ENCODE measurements at regions not wholly inside any gene's neighbourhood (a gene's known extent, or its start where the extent isn't known, plus 50 kb on each side); places are given as distances from the start of the nearest gene placed in this dataset.

GRCh38 chr3:5324780-5325179, 137.3 kb downstream of the EDEM1 start:
- no peak overlapping the region for H3K4me3 ChIP-seq (ENCODE audit: low read length)
- no peak for DNase-seq
- H3K4me1 ChIP-seq (ENCODE audit: insufficient read depth, low read length): no peaks in the 10 kb centered on the region
- H3K27me3 Mint-ChIP-seq: peaks cover 12 to 50% of the 10 kb centered on the region in 2 donors
- ChIA-PET CTCF (no interaction called here), POLR2A (no interaction called here)
- H3K36me3 ChIP-seq (ENCODE audit: insufficient read depth, low read length): no peaks in the 10 kb centered on the region
- no peak overlapping the region for H3K27ac Mint-ChIP-seq
- no peaks in the 10 kb centered on the region for H3K27me3 ChIP-seq (ENCODE audit: insufficient read depth, low read length, poor library complexity, severe bottlenecking)
- H3K27ac ChIP-seq (ENCODE audit: low read depth, low read length): no peak overlapping the region
- H3K4me1 Mint-ChIP-seq: no peaks in the 10 kb centered on the region
- H3K9me3 ChIP-seq (ENCODE audit: low read length): no peaks in the 10 kb centered on the region
- H3K4me3 Mint-ChIP-seq: no peak overlapping the region
- peaks cover 0 to 7% (median 3%) of the 10 kb centered on the region in 5 donors for H3K9me3 Mint-ChIP-seq
- peaks cover 0 to 10% (median 0%) of the 10 kb centered on the region in 3 donors for H3K36me3 Mint-ChIP-seq

- CTCF ChIA-PET: no interaction called here
- Histone ChIP-seq H3K9me3 (ENCODE audit: low read length) (no peaks in the 10 kb centered on the region), H3K27ac (ENCODE audit: low read depth, low read length) (no peak overlapping the region), H3K27me3 (ENCODE audit: insufficient read depth, low read length, poor library complexity, severe bottlenecking) (no peaks in the 10 kb centered on the region), H3K36me3 (ENCODE audit: insufficient read depth, low read length) (no peaks in the 10 kb centered on the region), H3K4me3 (ENCODE audit: low read length) (no peak overlapping the region), H3K4me1 (ENCODE audit: insufficient read depth, low read length) (no peaks in the 10 kb centered on the region)
- H3K27ac Mint-ChIP-seq: no peak overlapping the region
- no peak for DNase-seq
- POLR2A ChIA-PET: no interaction called here
- peaks cover 0 to 10% (median 0%) of the 10 kb centered on the region in 3 donors for H3K36me3 Mint-ChIP-seq
- peaks cover 0 to 4% (median 3%) of the 10 kb centered on the region in 5 donors for H3K9me3 Mint-ChIP-seq
- H3K4me3 Mint-ChIP-seq: no peak overlapping the region
- no peaks in the 10 kb centered on the region for H3K4me1 Mint-ChIP-seq
- peaks cover 11 to 32% of the 10 kb centered on the region in 2 donors for H3K27me3 Mint-ChIP-seq
Measured at GRCh38 chr3:5330152-5330810, 142.8 kb downstream of the EDEM1 start.

GRCh38 chr3:5331567-5332269, 144.2 kb downstream of the EDEM1 start:
- H3K9me3 Mint-ChIP-seq: peaks cover 0 to 4% (median 2%) of the 10 kb centered on the region in 5 donors
- no peaks in the 10 kb centered on the region for H3K36me3 ChIP-seq (ENCODE audit: insufficient read depth, low read length)
- H3K27me3 ChIP-seq (ENCODE audit: insufficient read depth, low read length, poor library complexity, severe bottlenecking): no peaks in the 10 kb centered on the region
- H3K9me3 ChIP-seq (ENCODE audit: low read length): no peaks in the 10 kb centered on the region
- no peaks in the 10 kb centered on the region for H3K4me1 Mint-ChIP-seq
- peaks cover 0 to 4% (median 0%) of the 10 kb centered on the region in 3 donors for H3K36me3 Mint-ChIP-seq
- POLR2A ChIA-PET: no interaction called here
- no peak overlapping the region for H3K27ac Mint-ChIP-seq
- no peak for DNase-seq
- H3K4me3 Mint-ChIP-seq: no peak overlapping the region
- no peak overlapping the region for H3K4me3 ChIP-seq (ENCODE audit: low read length)
- peaks cover 7 to 19% of the 10 kb centered on the region in 2 donors for H3K27me3 Mint-ChIP-seq
- H3K27ac ChIP-seq (ENCODE audit: low read depth, low read length): no peak overlapping the region
- H3K4me1 ChIP-seq (ENCODE audit: insufficient read depth, low read length): no peaks in the 10 kb centered on the region
- CTCF ChIA-PET: no interaction called here

GRCh38 chr3:5332270-5332956, 144.9 kb downstream of the EDEM1 start:
- H3K4me3 Mint-ChIP-seq: no peak overlapping the region
- peaks cover 7 to 17% of the 10 kb centered on the region in 2 donors for H3K27me3 Mint-ChIP-seq
- Histone ChIP-seq H3K27ac (ENCODE audit: low read depth, low read length) (no peak overlapping the region), H3K36me3 (ENCODE audit: insufficient read depth, low read length) (no peaks in the 10 kb centered on the region), H3K4me1 (ENCODE audit: insufficient read depth, low read length) (no peaks in the 10 kb centered on the region), H3K27me3 (ENCODE audit: insufficient read depth, low read length, poor library complexity, severe bottlenecking) (no peaks in the 10 kb centered on the region), H3K9me3 (ENCODE audit: low read length) (no peaks in the 10 kb centered on the region), H3K4me3 (ENCODE audit: low read length) (no peak overlapping the region)
- CTCF ChIA-PET: no interaction called here
- POLR2A ChIA-PET: no interaction called here
- no peaks in the 10 kb centered on the region for H3K4me1 Mint-ChIP-seq
- no peak overlapping the region for H3K27ac Mint-ChIP-seq
- peaks cover 0 to 4% (median 0%) of the 10 kb centered on the region in 5 donors for H3K9me3 Mint-ChIP-seq
- no peak for DNase-seq
- no peaks in the 10 kb centered on the region for H3K36me3 Mint-ChIP-seq

DNA sequence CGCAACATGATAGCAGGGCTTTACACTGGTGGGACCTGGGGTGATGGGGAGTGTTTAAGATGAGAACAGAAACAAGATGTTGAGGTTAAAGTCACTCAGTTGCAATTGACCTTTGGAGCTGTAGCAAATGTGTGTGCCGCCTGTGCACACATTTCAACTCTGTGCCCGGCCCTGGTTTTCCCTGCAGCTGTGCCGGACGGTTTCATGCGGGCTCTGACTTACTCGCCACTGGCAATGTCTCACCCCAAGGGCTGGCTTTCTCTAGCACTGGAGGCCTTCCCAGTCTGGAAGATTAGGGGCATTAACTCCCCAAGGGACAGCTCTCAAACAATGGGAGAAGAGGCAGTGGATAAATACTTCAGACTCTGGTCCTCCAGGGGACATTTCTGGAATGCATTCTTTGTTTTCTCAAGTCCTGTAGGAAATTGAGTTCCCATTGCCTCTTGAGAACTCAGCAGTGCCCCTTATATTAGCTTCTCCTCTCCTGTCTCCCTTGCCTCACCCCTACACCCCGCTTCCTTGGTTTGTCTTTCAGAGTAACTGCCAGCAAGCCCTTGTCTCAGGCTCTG, 152.5 kb downstream of the EDEM1 start:
- H3K27ac ChIP-seq (ENCODE audit: low read depth, low read length): no peak overlapping the region
- H3K9me3 Mint-ChIP-seq: no peaks in the 10 kb centered on the region
- no peak overlapping the region for H3K27ac Mint-ChIP-seq
- DNase-seq: no peak
- POLR2A ChIA-PET: no interaction called here
- H3K4me3 Mint-ChIP-seq: no peak overlapping the region
- H3K4me3 ChIP-seq (ENCODE audit: low read length): no peak overlapping the region
- peaks cover 4 to 13% of the 10 kb centered on the region in 2 donors for H3K27me3 Mint-ChIP-seq
- no peaks in the 10 kb centered on the region for H3K4me1 Mint-ChIP-seq
- no peaks in the 10 kb centered on the region for H3K36me3 Mint-ChIP-seq
- no peaks in the 10 kb centered on the region for H3K27me3 ChIP-seq (ENCODE audit: insufficient read depth, low read length, poor library complexity, severe bottlenecking)
- H3K4me1 ChIP-seq (ENCODE audit: insufficient read depth, low read length): no peaks in the 10 kb centered on the region
- no peaks in the 10 kb centered on the region for H3K36me3 ChIP-seq (ENCODE audit: insufficient read depth, low read length)
- CTCF ChIA-PET: no interaction called here
- no peaks in the 10 kb centered on the region for H3K9me3 ChIP-seq (ENCODE audit: low read length)

DNA sequence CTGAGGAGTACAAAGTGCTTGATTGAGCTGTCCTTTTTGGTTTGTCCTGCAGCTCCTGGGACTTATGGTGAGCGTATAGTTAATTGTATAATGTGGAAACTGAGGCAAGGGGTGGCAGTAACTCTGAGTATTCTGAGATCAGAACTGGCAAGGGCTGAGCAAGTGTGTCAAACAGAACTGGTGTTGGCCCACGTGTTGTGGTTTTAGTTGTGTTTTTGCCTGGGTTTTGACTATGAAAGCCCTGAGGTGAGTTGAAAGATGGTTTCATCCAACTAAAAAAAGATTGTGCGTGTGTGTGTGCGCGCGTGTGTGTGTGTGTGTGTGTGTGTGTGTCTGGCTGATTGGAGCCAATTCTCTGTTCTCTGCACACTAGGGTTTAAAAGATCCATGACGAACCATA, 154.1 kb downstream of the EDEM1 start:
- Histone ChIP-seq H3K36me3 (ENCODE audit: insufficient read depth, low read length) (no peaks in the 10 kb centered on the region), H3K27ac (ENCODE audit: low read depth, low read length) (no peak overlapping the region), H3K4me1 (ENCODE audit: insufficient read depth, low read length) (no peaks in the 10 kb centered on the region), H3K27me3 (ENCODE audit: insufficient read depth, low read length, poor library complexity, severe bottlenecking) (no peaks in the 10 kb centered on the region), H3K9me3 (ENCODE audit: low read length) (no peaks in the 10 kb centered on the region), H3K4me3 (ENCODE audit: low read length) (no peak overlapping the region)
- Mint-ChIP-seq H3K9me3 (no peaks in the 10 kb centered on the region), H3K4me1 (no peaks in the 10 kb centered on the region), H3K27ac (no peak overlapping the region), H3K36me3 (no peaks in the 10 kb centered on the region), H3K4me3 (no peak overlapping the region), H3K27me3 (peaks cover 3 to 21% of the 10 kb centered on the region in 2 donors)
- DNase-seq: no peak
- ChIA-PET CTCF (no interaction called here), POLR2A (no interaction called here)

- H3K27me3 Mint-ChIP-seq: peaks cover 5 to 21% of the 10 kb centered on the region in 2 donors
- Histone ChIP-seq H3K4me3 (ENCODE audit: low read length) (no peak overlapping the region), H3K36me3 (ENCODE audit: insufficient read depth, low read length) (no peaks in the 10 kb centered on the region), H3K27ac (ENCODE audit: low read depth, low read length) (no peak overlapping the region), H3K9me3 (ENCODE audit: low read length) (no peaks in the 10 kb centered on the region), H3K4me1 (ENCODE audit: insufficient read depth, low read length) (no peaks in the 10 kb centered on the region), H3K27me3 (ENCODE audit: insufficient read depth, low read length, poor library complexity, severe bottlenecking) (no peaks in the 10 kb centered on the region)
- H3K9me3 Mint-ChIP-seq: no peaks in the 10 kb centered on the region
- H3K27ac Mint-ChIP-seq: no peak overlapping the region
- no peak for DNase-seq
- H3K36me3 Mint-ChIP-seq: no peaks in the 10 kb centered on the region
- ChIA-PET CTCF (no interaction called here), POLR2A (no interaction called here)
- H3K4me1 Mint-ChIP-seq: no peaks in the 10 kb centered on the region
- no peak overlapping the region for H3K4me3 Mint-ChIP-seq
Measured at GRCh38 chr3:5343459-5343858, 156.0 kb downstream of the EDEM1 start.

DNA sequence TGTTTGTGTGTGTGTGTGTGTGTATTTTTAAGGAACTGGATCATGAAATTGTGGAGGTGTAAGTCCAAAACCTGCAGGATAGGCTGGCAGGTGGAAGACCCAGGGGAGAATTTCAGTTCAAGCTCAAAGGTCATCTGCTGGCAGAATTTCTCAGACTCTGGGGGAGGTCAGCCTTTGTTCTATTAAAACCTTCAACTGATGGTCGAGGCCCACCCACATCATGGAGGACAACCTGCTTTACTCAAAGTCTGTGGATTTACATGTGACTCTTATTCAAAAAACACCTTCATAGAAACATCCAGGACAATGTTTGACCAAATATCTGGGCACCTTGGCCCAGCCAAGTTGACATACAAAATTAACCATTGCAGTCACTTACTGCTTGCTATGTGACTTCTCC, 157.2 kb downstream of the EDEM1 start:
- CTCF ChIA-PET: no interaction called here
- Mint-ChIP-seq H3K9me3 (peaks cover 0 to 2% (median 0%) of the 10 kb centered on the region in 5 donors), H3K27me3 (peaks cover 5 to 21% of the 10 kb centered on the region in 2 donors), H3K4me1 (no peaks in the 10 kb centered on the region), H3K4me3 (no peak overlapping the region), H3K27ac (no peak overlapping the region), H3K36me3 (no peaks in the 10 kb centered on the region)
- H3K9me3 ChIP-seq (ENCODE audit: low read length): no peaks in the 10 kb centered on the region
- no peaks in the 10 kb centered on the region for H3K27me3 ChIP-seq (ENCODE audit: insufficient read depth, low read length, poor library complexity, severe bottlenecking)
- DNase-seq: no peak
- POLR2A ChIA-PET: no interaction called here
- no peak overlapping the region for H3K4me3 ChIP-seq (ENCODE audit: low read length)
- H3K36me3 ChIP-seq (ENCODE audit: insufficient read depth, low read length): no peaks in the 10 kb centered on the region
- no peak overlapping the region for H3K27ac ChIP-seq (ENCODE audit: low read depth, low read length)
- H3K4me1 ChIP-seq (ENCODE audit: insufficient read depth, low read length): no peaks in the 10 kb centered on the region
